ENCODE measurements at regions not wholly inside any gene's neighbourhood (a gene's known extent, or its start where the extent isn't known, plus 50 kb on each side); places are given as distances from the start of the nearest gene placed in this dataset.
A peak's percentile ranks its signal among the peaks of the same experiment; 100 is the strongest.
"Not testable (repeated sequence)": the region's sequence is repeated elsewhere in the genome, so short reads cannot be mapped to it uniquely, and the experiment has no call there.

DNA sequence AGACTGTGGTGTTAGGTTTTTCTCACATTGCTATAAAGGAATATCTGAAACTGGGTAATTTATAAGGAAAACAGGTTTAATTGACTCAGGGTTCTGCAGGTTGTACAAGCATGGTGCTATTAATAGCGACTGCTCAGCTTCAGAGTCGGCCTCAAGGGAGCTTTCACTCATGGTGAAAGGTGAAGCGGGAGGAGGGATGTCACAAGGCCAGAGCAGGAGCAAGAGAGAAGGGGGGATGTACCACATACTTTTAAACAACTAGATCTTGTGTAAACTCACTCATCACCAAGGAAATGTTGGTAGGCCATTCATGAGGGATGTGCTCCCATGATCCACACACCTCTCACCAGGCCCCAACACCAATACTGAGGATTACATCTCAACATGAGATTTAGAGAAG lies 313.2 kb downstream of the UBE2NL start:
- DNase-seq (ENCODE audit: low read depth): not testable (repeated sequence)

DNA sequence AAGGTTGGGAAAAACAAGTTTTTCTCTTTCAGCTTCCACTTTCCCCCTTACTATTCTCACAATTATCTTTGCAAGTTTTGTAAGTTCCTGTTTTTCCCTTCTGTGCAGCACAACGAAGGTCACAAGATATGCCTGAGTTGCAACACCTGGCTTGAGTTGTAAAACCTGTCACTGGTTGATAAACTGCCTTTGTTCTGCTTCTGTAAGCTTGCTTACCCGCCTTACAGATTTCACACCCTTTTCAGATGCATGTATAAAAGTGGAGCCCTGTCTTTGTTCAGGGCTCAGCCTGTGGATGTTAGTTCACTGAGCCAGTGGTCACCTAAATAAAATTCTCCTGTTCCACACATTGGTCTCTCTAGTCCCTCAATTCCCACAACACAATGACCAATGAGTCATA lies 318.9 kb downstream of the UBE2NL start:
- DNase-seq (ENCODE audit: low read depth): not testable (repeated sequence)

- DNase-seq (ENCODE audit: low read depth): not testable (repeated sequence)
Observed at GRCh38 chrX:144208360-144209024, 324.6 kb downstream of the UBE2NL start.

- no peak for DNase-seq (ENCODE audit: low read depth)
Observed at GRCh38 chrX:144214651-144215050, 330.8 kb downstream of the UBE2NL start.

GRCh38 chrX:144219035-144219434 lies 335.2 kb downstream of the UBE2NL start:
- DNase-seq (ENCODE audit: low read depth): no peak

DNA sequence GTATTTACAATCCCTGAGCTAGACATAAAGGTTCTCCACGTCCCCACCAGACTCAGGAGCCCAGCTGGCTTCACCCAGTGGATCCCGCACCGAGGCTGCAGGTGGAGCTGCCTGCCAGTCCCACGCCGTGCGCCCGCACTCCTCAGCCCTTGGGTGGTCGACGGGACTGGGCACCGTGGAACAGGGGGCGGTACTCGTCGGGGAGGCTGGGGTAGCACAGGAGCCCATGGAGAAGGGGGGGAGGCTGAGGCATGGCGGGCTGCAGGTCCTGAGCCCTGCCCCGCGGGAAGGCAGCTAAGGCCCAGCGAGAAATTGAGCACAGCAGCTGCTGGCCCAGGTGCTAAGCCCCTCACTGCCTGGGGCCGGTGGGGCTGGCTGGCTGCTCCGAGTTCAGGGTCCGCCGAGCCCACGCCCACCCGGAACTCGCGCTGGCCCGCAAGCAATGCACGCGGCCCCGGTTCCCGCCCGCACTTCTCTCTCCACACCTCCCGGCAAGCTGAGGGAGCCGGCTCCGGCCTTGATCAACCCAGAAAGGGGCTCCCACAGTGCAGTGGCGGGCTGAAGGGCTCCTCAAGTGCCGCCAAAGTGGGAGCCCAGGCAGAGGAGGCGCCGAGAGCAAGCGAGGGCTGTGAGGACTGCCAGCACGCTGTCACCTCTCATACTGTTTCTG lies 347.4 kb downstream of the UBE2NL start:
- DNase-seq (ENCODE audit: low read depth): not testable (repeated sequence)

- DNase-seq (ENCODE audit: low read depth): no peak
Observed at GRCh38 chrX:144253356-144253755, 369.5 kb downstream of the UBE2NL start.

- DNase-seq (ENCODE audit: low read depth): no peak
Observed at GRCh38 chrX:144259054-144259453, 375.2 kb downstream of the UBE2NL start.

DNA sequence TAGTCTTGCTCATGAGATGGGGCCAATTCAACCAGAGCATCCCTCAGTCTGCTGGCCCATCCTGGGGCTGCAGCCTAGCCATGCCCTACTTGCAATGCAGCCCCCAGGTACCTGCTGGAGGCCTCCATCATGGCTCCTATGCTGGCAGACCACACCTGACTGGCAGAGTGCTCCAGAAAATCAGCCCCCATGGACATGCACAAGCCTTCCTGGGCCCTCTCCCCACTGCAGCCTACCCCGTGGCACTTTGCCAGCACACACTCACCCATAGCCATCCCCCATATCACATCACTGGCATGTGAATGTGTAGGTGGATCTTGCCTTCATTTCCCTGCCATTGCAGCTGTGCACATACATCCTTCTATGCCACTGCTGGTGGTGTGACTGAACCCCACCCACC lies 381.8 kb downstream of the UBE2NL start:
- no peak for DNase-seq (ENCODE audit: low read depth)

DNA sequence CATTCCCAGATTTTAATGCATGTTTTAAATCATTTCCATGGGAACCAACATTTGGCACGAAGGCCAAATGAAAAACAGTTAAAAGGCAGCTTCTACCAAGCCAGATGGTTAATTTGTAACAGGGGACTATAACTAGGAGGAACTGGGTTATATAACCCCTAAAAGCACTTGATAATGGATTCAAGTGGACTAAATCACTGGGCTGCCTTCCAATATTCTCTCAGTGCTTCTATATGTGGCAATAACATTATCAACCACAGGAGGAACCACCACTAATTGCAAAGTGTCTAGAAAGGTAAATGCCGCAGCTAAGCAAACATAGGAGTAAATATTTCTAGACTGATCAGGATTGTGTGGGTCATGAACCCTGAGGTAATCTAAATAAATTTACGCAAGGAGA lies 391.5 kb downstream of the UBE2NL start:
- DNase-seq (ENCODE audit: low read depth): peak; percentile 51

DNA sequence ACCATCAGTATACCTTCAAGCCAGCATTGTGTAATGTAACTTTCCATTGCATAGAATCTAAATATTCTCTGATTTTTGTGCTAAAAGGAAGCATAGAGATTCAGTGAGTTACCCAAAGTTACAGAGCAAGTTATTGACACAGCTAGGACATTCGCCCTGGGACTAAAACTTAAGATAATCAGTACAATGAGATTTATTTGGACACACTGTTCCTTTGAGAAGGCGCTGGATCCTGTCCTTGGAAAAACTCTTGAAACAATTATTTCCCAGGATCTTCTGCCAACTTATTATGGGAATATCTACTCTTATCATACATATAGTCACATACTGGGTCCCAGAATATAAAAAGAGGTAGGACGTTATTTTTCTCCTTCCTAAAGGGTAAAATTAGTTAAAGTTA lies 392.0 kb downstream of the UBE2NL start:
- DNase-seq (ENCODE audit: low read depth): peak; percentile 35

GRCh38 chrX:144293229-144293628 lies 409.4 kb downstream of the UBE2NL start:
- DNase-seq (ENCODE audit: low read depth): no peak

DNA sequence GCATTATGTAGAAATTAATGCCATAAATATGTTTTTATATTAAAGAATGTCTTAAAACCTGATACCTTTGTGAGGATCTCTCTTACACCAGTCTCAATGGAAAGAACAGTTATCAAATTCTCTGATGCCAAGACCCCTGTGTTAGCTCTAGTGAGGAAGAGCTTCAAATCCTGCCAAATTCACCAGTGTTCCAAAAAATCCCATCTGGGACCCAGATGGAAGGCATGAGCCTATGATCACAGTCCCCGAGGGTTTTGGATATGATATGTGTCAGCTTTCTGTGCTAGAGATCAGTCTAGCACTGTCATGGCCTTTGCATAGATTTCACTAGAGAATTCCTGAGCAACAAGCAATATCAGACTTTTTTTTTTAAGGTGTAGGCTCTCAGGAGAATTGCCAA lies 412.1 kb downstream of the UBE2NL start:
- DNase-seq (ENCODE audit: low read depth): no peak

- DNase-seq (ENCODE audit: low read depth): no peak
Observed at GRCh38 chrX:144297221-144297620, 413.4 kb downstream of the UBE2NL start.

GRCh38 chrX:144327495-144327894 lies 443.6 kb downstream of the UBE2NL start:
- peak; percentile 6 for DNase-seq (ENCODE audit: low read depth)

GRCh38 chrX:144333429-144333828 lies 449.6 kb downstream of the UBE2NL start:
- no peak for DNase-seq (ENCODE audit: low read depth)

DNA sequence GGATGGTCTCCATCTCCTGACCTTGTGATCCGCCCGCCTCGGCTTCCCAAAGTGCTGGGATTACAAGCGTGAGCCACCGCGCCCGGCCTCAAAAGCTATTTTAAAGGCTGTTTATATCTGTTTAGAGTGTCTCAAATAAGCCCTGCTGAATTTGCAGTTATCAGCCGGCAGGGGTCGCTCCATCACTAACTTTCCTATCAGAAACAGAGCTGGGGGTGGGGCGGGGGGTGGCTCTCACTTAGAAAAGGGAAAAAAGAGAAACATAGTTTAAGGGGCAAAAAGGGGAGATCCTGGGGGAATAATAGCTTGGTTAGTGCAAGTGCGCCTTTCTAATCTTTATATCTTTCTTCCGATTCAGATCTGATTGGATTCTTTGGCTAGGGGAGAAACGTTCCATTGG lies 450.7 kb downstream of the UBE2NL start:
- DNase-seq (ENCODE audit: low read depth): no peak

DNA sequence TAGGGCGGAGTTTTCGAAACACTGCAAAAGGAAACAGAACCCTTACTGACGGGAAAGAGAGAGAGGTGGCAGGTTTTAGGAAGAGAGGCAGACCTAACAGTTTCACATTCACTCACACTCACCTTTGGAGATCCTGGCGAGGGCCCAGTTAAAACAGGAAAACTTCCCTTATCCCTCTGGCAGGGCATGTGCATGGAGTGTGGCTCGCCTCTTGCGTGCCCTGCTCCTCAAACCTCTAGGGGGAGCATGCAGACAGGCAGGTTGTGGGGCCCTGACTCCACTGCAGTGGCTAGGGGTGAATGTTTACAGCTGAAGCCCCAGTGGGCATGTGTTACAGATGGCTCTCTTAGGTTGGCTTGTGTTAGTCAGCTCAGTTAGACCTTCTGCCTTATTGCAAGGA lies 451.5 kb downstream of the UBE2NL start:
- DNase-seq (ENCODE audit: low read depth): no peak

GRCh38 chrX:144379156-144379555 lies 495.3 kb downstream of the UBE2NL start:
- DNase-seq (ENCODE audit: low read depth): no peak

- DNase-seq (ENCODE audit: low read depth): no peak
Observed at GRCh38 chrX:144388738-144389137, 504.9 kb downstream of the UBE2NL start.
